ENCODE measurements at regions not wholly inside any gene's neighbourhood (a gene's known extent, or its start where the extent isn't known, plus 50 kb on each side); places are given as distances from the start of the nearest gene placed in this dataset.
A peak's percentile ranks its signal among the peaks of the same experiment; 100 is the strongest.

DNA sequence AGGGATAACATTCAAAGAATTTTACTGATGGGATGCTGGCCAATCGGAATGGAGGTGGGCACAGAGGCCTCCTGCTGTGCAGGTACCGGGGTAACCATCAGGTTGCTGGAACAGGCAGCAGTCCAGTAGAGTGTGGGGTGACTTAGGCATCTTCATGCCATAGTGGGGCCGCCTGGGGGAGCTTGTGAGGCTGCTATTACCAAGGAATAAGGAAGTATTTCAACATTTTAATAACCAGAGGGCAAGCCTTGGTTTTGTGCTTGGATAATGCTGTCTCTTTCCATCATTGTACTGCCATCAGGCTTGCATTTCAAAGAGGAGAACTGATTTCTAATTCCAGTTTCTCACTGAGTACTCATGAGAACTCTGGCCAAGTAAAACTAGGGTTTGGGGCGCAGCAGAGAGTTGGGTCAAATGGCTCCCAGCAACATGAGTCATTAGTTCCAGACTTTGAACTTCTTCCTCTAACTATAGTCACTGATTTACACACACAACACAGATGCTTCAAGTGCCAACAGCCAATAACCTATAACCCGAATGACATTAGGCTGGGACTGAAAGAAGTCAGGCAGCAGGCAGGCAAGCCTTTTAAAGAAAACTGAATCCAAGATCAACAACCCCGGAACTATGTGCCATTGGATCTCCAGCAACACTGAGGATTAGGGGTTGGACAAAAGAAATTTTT is 56.1 kb upstream of the FHL2 start:
- peak; percentile 77 for DNase-seq (ENCODE audit: low spot score)

DNA sequence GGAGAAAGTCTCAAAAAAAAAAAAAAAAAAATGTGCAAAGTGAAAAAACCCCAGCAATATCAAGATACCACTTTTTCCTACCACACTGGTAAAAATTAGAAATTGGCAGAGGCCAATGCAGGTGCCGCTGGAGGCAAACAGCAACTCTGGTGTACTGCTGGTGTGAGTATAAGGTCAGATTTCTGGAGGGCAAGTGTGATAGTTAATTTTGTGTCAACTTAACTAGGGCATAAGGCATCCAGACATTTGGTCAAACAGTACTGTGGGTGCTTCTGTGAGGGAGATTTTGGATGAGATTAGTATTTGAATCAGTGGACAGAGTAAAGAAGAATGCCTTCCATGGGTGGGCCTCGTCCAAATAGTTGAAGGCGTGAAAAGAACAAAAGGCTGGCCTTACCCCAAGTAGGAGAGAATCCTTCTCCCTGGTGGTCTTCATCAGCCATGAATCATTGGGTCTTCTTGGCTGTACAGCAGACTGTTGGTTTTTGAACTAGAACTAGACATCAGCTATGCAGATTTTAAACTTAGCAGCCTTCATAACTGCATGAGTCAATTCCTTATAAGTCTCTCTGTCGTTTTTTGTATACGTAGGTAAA is 52.8 kb upstream of the FHL2 start:
- DNase-seq (ENCODE audit: low spot score): no peak

DNA sequence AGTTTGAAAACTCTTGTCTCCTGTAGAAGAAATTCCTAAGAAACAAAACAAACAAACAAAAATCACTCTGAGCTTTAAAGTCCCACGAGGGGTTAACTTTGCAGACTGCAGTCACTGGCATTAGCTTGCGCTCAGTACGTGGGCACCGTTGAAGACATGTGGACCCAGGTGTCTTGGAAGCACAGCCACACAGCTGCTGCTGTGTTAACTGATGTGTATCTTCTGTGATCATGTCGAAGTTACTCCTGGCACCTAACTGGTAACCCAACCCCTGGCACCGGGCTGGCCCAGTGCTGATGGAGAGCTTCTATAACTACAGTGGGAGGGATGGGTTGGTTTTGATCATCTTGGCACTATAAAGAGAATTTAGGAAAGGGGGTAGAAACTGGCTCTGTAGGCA is 51.6 kb upstream of the FHL2 start:
- no peak for DNase-seq (ENCODE audit: low spot score)

DNA sequence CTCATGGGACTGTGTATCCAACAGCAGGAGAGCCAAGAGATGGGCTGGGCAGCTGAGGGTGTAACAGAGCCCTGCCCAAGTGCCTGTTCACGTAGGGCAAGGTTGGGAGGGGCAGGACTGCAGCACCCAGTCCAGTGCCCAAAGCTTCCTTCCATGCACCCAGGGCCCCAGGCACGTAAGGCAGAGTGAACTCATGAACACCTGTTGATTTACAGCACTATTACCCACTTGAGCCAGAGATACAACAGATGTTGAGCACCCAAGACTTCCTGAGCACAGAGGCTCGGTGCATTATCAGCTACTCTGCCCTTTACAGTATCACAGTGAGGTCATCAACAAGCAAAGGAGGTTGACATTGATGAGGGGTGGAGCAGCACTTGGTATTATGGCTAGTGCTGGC is 50.2 kb upstream of the FHL2 start:
- no peak for DNase-seq (ENCODE audit: low spot score)
